Left renal pelvis (tissue), 4 donors: ENCODE measurements at regions not wholly inside any gene's neighbourhood (a gene's known extent, or its start where the extent isn't known, plus 50 kb on each side); places are given as distances from the start of the nearest gene placed in this dataset.
A peak's percentile ranks its signal among the peaks of the same experiment; 100 is the strongest.

Experiments
- DNase-seq, 4 donors: peaks; one replicate each; pipeline ENCODE4 v3.0.0-alpha.2; 2013; ENCODE audit warnings: low read depth in 4 of 4, low spot score in 3 of 4

GRCh38 chr3:135840436-135840835 lies 125.1 kb upstream of the PPP2R3A start:
- no peak for DNase-seq

- DNase-seq: no peak
These were observed 121.1 kb upstream of the PPP2R3A start for GRCh38 chr3:135844386-135844785.

- DNase-seq: no peak
These were observed 117.5 kb upstream of the PPP2R3A start for GRCh38 chr3:135848051-135848450.

- DNase-seq: no peak
These were observed 115.7 kb upstream of the PPP2R3A start for GRCh38 chr3:135849827-135850226.

- no peak for DNase-seq
These were observed 114.1 kb upstream of the PPP2R3A start for GRCh38 chr3:135851201-135852081.

- no peak for DNase-seq
These were observed 111.5 kb upstream of the PPP2R3A start for GRCh38 chr3:135853981-135854380.

- DNase-seq: no peak
These were observed 104.8 kb upstream of the PPP2R3A start for GRCh38 chr3:135860761-135861160.

- no peak for DNase-seq
These were observed 103.2 kb upstream of the PPP2R3A start for GRCh38 chr3:135862361-135862760.

GRCh38 chr3:135864060-135864459 lies 101.5 kb upstream of the PPP2R3A start:
- DNase-seq: no peak

- no peak for DNase-seq
These were observed 100.4 kb upstream of the PPP2R3A start for GRCh38 chr3:135865085-135865484.

GRCh38 chr3:135865553-135865952 lies 100.0 kb upstream of the PPP2R3A start:
- no peak for DNase-seq

GRCh38 chr3:135867911-135868310 lies 97.6 kb upstream of the PPP2R3A start:
- DNase-seq: no peak

GRCh38 chr3:135868801-135869200 lies 96.7 kb upstream of the PPP2R3A start:
- DNase-seq: no peak

- DNase-seq: no peak
These were observed 96.0 kb upstream of the PPP2R3A start for GRCh38 chr3:135869439-135870105.

- DNase-seq: no peak
These were observed 94.2 kb upstream of the PPP2R3A start for GRCh38 chr3:135871311-135871710.

- no peak for DNase-seq
These were observed 91.5 kb upstream of the PPP2R3A start for GRCh38 chr3:135874035-135874434.

GRCh38 chr3:135878501-135878900 lies 87.0 kb upstream of the PPP2R3A start:
- no peak for DNase-seq

- DNase-seq: no peak
These were observed 79.6 kb upstream of the PPP2R3A start for GRCh38 chr3:135885885-135886284.

- no peak for DNase-seq
These were observed 78.3 kb upstream of the PPP2R3A start for GRCh38 chr3:135887220-135887619.

GRCh38 chr3:135889443-135889842 lies 76.1 kb upstream of the PPP2R3A start:
- DNase-seq: no peak

- DNase-seq: no peak
These were observed 74.4 kb upstream of the PPP2R3A start for GRCh38 chr3:135891121-135891520.

GRCh38 chr3:135895106-135895733 lies 70.3 kb upstream of the PPP2R3A start:
- peak; percentile 38 to 50 (median 44) for DNase-seq
